ENCODE measurements at regions not wholly inside any gene's neighbourhood (a gene's known extent, or its start where the extent isn't known, plus 50 kb on each side); places are given as distances from the start of the nearest gene placed in this dataset.
"Not testable (repeated sequence)": the region's sequence is repeated elsewhere in the genome, so short reads cannot be mapped to it uniquely, and the experiment has no call there.

DNA sequence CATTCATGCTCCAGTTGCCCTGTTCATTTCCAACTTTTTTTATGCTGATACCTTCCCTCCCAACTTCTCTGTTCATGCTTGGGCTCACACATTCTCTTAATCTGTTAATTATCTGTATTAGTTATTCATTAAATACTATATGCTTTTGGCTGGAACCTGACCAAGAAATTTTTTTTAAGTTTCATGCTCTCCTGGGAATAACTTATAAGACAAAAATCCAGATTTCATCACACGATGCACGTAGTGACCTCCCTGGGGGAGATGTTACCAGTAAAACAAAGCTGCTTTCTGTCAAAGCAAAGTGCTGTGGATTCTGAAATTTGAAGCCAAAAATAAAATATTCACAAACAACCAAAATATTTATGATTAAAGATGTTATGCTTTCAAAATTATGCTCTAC is 215.0 kb upstream of the USP15 start:
- Mint-ChIP-seq H3K4me3 (no peak overlapping the region), H3K9me3 (ENCODE audit: low read depth) (peaks cover 6% of the 10 kb centered on the region), H3K27ac (no peak overlapping the region), H3K4me1 (ENCODE audit: low read depth) (no peaks in the 10 kb centered on the region), H3K27me3 (no peaks in the 10 kb centered on the region), H3K36me3 (no peaks in the 10 kb centered on the region)

GRCh38 chr12:62050785-62051184 is 209.4 kb upstream of the USP15 start:
- H3K27ac Mint-ChIP-seq, result no peak overlapping the region
- H3K9me3 Mint-ChIP-seq (ENCODE audit: low read depth), result no peaks in the 10 kb centered on the region
- no peak overlapping the region for H3K4me3 Mint-ChIP-seq
- H3K4me1 Mint-ChIP-seq (ENCODE audit: low read depth), result no peaks in the 10 kb centered on the region
- no peaks in the 10 kb centered on the region for H3K36me3 Mint-ChIP-seq
- no peaks in the 10 kb centered on the region for H3K27me3 Mint-ChIP-seq

GRCh38 chr12:62069976-62070375 is 190.2 kb upstream of the USP15 start:
- peaks cover 4% of the 10 kb centered on the region for H3K27me3 Mint-ChIP-seq
- no peaks in the 10 kb centered on the region for H3K36me3 Mint-ChIP-seq

DNA sequence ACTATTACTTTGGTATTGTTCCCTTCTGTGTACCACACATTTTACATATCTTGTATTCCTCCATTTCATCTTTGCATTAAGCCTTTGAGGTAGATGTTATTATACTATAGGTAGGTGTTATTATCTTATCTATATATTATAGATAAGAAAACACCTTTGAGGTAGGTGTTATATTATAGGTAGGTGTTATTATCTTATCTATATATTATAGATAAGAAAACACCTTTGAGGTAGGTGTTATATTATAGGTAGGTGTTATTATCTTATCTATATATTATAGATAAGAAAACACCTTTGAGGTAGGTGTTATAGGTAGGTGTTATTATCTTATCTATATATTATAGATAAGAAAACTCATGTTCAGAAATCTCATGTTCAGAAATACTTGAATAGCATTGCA is 187.0 kb upstream of the USP15 start:
- not testable (repeated sequence) for H3K36me3 Mint-ChIP-seq; H3K27me3 Mint-ChIP-seq; H3K4me3 Mint-ChIP-seq; H3K27ac Mint-ChIP-seq; H3K9me3 Mint-ChIP-seq (ENCODE audit: low read depth); H3K4me1 Mint-ChIP-seq (ENCODE audit: low read depth)

More at GRCh38 chr12:62069976-62070375, 190.2 kb upstream of the USP15 start:
- Mint-ChIP-seq H3K27ac (no peak overlapping the region), H3K9me3 (ENCODE audit: low read depth) (no peaks in the 10 kb centered on the region), H3K4me3 (no peak overlapping the region), H3K4me1 (ENCODE audit: low read depth) (no peaks in the 10 kb centered on the region)

- Mint-ChIP-seq H3K9me3 (ENCODE audit: low read depth) (no peaks in the 10 kb centered on the region), H3K36me3 (no peaks in the 10 kb centered on the region), H3K27me3 (peaks cover 2% of the 10 kb centered on the region), H3K4me3 (no peak overlapping the region), H3K4me1 (ENCODE audit: low read depth) (no peaks in the 10 kb centered on the region), H3K27ac (no peak overlapping the region)
These were observed 184.3 kb upstream of the USP15 start for GRCh38 chr12:62075870-62076269.

GRCh38 chr12:62078020-62078419 is 182.2 kb upstream of the USP15 start:
- H3K36me3 Mint-ChIP-seq, result no peaks in the 10 kb centered on the region
- H3K27ac Mint-ChIP-seq, result no peak overlapping the region
- no peaks in the 10 kb centered on the region for H3K27me3 Mint-ChIP-seq

DNA sequence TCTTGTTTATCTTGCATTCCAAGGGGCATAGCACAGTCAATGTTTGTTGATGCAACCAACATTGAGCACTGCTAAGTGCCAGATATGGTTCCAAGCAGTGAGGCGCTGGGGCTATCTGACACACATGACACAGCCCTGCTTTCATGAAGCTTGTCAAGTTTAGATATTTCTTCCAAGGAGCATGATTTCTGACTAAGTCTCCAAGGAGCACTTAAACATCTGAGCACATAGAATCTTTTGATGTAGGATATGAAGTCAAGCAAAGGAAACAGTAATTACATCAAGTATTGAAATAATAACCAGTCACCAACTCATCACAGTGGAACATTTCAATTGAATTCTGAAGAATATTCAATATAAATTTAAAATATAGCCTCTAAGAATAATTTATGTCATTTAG is 177.8 kb upstream of the USP15 start:
- Mint-ChIP-seq H3K36me3 (peaks cover 2% of the 10 kb centered on the region), H3K27me3 (peaks cover 8% of the 10 kb centered on the region), H3K9me3 (ENCODE audit: low read depth) (peaks cover 10% of the 10 kb centered on the region), H3K4me3 (no peak overlapping the region), H3K4me1 (ENCODE audit: low read depth) (no peaks in the 10 kb centered on the region), H3K27ac (no peak overlapping the region)

More at GRCh38 chr12:62078020-62078419, 182.2 kb upstream of the USP15 start:
- H3K4me1 Mint-ChIP-seq (ENCODE audit: low read depth), result no peaks in the 10 kb centered on the region
- H3K4me3 Mint-ChIP-seq, result no peak overlapping the region
- no peaks in the 10 kb centered on the region for H3K9me3 Mint-ChIP-seq (ENCODE audit: low read depth)

GRCh38 chr12:62098132-62098531 is 162.1 kb upstream of the USP15 start:
- Mint-ChIP-seq H3K36me3 (no peaks in the 10 kb centered on the region), H3K4me3 (no peak overlapping the region), H3K4me1 (ENCODE audit: low read depth) (no peaks in the 10 kb centered on the region), H3K27me3 (no peaks in the 10 kb centered on the region), H3K9me3 (ENCODE audit: low read depth) (no peaks in the 10 kb centered on the region), H3K27ac (no peak overlapping the region)

DNA sequence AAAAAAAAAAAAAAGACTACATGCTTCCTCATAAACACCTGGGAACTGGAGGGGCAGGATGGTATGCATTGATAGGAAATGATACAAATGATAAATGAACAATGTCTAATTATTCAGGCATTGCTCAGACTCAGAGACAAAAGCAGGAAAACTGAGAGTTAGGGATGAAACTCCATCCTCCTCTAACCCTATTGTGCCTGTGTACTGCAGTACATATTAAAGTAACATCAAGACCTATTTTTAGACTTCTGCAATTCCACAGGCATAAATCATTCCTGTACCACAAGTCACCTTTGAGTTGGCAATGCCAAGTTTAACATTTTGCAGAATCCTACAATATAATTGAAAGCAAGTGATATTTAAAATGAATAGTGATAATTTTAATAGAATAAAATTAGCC is 156.5 kb upstream of the USP15 start:
- no peaks in the 10 kb centered on the region for H3K9me3 Mint-ChIP-seq (ENCODE audit: low read depth)
- H3K27me3 Mint-ChIP-seq, result peaks cover 3% of the 10 kb centered on the region
- H3K4me3 Mint-ChIP-seq, result no peak overlapping the region
- H3K27ac Mint-ChIP-seq, result no peak overlapping the region
- H3K4me1 Mint-ChIP-seq (ENCODE audit: low read depth), result no peaks in the 10 kb centered on the region
- H3K36me3 Mint-ChIP-seq, result no peaks in the 10 kb centered on the region

- Mint-ChIP-seq H3K9me3 (ENCODE audit: low read depth) (no peaks in the 10 kb centered on the region), H3K27me3 (peaks cover 5% of the 10 kb centered on the region), H3K4me3 (no peak overlapping the region), H3K36me3 (no peaks in the 10 kb centered on the region), H3K27ac (no peak overlapping the region), H3K4me1 (ENCODE audit: low read depth) (no peaks in the 10 kb centered on the region)
These were observed 153.5 kb upstream of the USP15 start for GRCh38 chr12:62106547-62107185.

GRCh38 chr12:62113366-62114011 is 146.7 kb upstream of the USP15 start:
- peaks cover 1% of the 10 kb centered on the region for H3K27me3 Mint-ChIP-seq
- no peaks in the 10 kb centered on the region for H3K4me1 Mint-ChIP-seq (ENCODE audit: low read depth)
- H3K27ac Mint-ChIP-seq, result no peak overlapping the region
- H3K4me3 Mint-ChIP-seq, result no peak overlapping the region
- H3K9me3 Mint-ChIP-seq (ENCODE audit: low read depth), result no peaks in the 10 kb centered on the region
- H3K36me3 Mint-ChIP-seq, result no peaks in the 10 kb centered on the region

GRCh38 chr12:62116986-62117385 is 143.2 kb upstream of the USP15 start:
- no peaks in the 10 kb centered on the region for H3K4me1 Mint-ChIP-seq (ENCODE audit: low read depth)
- no peak overlapping the region for H3K4me3 Mint-ChIP-seq
- H3K9me3 Mint-ChIP-seq (ENCODE audit: low read depth), result no peaks in the 10 kb centered on the region
- H3K27ac Mint-ChIP-seq, result no peak overlapping the region
- peaks cover 2% of the 10 kb centered on the region for H3K27me3 Mint-ChIP-seq
- no peaks in the 10 kb centered on the region for H3K36me3 Mint-ChIP-seq

DNA sequence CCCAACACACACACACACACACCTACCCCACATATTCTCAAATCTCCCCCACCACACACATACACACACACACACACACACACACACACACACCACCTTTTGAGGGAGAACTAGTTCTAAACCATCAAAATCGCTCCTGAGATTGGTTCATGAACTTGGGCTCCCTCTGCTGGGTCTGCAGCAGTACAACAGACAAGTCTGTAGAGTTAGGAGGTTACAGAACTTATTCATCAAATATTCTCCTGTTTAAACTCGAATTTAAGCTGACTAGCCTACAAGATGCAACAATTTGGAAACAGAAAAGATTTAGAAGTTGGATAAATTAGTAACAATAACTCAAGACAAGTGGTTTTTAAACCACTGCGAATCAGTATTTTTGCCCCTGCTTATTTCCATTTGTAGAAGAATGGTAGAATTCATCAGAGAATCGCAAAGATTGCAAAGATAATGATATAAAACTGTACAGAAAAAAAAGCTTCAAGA is 136.4 kb upstream of the USP15 start:
- H3K4me3 Mint-ChIP-seq, result no peak overlapping the region
- no peaks in the 10 kb centered on the region for H3K9me3 Mint-ChIP-seq (ENCODE audit: low read depth)
- H3K27me3 Mint-ChIP-seq, result peaks cover 4% of the 10 kb centered on the region
- no peaks in the 10 kb centered on the region for H3K36me3 Mint-ChIP-seq
- H3K4me1 Mint-ChIP-seq (ENCODE audit: low read depth), result no peaks in the 10 kb centered on the region
- H3K27ac Mint-ChIP-seq, result no peak overlapping the region

DNA sequence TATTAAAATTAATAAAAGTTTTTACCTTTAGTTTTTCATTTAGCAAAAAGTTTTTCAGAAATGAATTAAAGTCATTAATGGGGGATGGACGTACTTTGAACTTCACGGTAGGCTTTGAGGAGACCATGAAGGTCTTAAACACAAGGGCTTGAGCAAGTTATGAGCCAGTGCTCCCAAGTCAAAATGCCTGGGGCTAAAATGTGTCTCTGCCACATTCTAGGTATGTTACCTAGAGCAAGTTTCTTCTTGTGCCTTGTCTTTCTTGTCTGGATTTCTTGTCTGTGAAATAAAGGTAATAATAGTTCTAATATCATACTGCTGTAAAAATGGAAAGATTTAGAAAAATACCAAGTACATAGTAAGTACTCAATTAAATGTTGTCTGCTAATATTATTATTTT is 132.7 kb upstream of the USP15 start:
- Mint-ChIP-seq H3K4me1 (ENCODE audit: low read depth) (no peaks in the 10 kb centered on the region), H3K9me3 (ENCODE audit: low read depth) (no peaks in the 10 kb centered on the region), H3K36me3 (no peaks in the 10 kb centered on the region), H3K4me3 (no peak overlapping the region), H3K27me3 (peaks cover 3% of the 10 kb centered on the region), H3K27ac (no peak overlapping the region)

DNA sequence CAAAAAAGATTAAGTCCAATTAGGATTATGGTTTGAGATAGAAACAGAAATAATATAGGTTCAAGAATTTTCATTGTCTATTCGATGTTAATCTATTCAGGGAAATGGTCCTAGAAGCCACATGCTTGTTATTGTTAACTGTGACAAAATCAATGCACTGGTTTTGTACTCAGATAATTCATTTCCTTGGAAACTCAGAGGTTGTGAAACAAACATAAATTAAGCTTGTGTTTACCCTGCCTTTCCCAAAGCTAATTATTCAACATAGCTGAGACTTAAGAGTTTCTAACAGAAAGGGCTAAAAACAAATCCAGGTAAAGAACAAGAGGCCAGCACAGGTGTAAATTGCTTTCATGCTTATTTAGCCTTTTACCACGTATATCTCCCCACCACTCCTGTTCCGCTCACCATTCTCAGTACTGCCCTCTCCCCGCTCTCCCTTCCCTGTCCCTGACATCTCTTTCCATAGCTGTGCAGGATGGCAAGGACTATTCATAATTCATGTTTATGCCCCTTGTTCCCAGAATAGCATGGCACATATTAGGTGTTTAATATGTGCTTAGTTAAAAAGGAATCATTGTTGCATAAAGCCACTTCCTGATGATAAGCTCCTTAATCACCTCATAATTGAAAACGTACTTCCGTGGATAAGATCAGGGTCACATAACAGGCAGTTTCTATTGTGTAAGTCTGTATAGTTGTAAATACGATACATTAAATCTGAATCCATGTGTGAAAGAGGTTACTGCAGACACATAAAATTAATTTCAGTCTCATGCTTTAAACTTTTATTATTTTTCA is 131.8 kb upstream of the USP15 start:
- Mint-ChIP-seq H3K27me3 (peaks cover 3% of the 10 kb centered on the region), H3K4me3 (no peak overlapping the region), H3K27ac (no peak overlapping the region), H3K9me3 (ENCODE audit: low read depth) (no peaks in the 10 kb centered on the region), H3K36me3 (no peaks in the 10 kb centered on the region), H3K4me1 (ENCODE audit: low read depth) (no peaks in the 10 kb centered on the region)

Data from activated naive CD8-positive, alpha-beta T cell (primary cell).